Vagina (tissue), 2 donors: ENCODE measurements at regions not wholly inside any gene's neighbourhood (a gene's known extent, or its start where the extent isn't known, plus 50 kb on each side); places are given as distances from the start of the nearest gene placed in this dataset.

Source experiments
- POLR2A ChIP-seq, 2 donors: fragments of 450-650 bp; IDR thresholded peaks; one replicate each; pipeline ENCODE4 v1.6.1; 2017; ENCODE audit warnings: antibody characterized with exemption in 2 of 2, mild to moderate bottlenecking in 2 of 2, moderate library complexity in 2 of 2
- POLR2AphosphoS5 ChIP-seq, 2 donors: sonication (generic); formaldehyde crosslinking; IDR thresholded peaks; one replicate each; pipeline ENCODE4 v1.9.0; 2017; ENCODE audit warnings: antibody characterized with exemption in 2 of 2, mild to moderate bottlenecking in 2 of 2, low read depth in 1 of 2; ENCODE audit not compliant: insufficient read depth in 1 of 2
- TF ChIP-seq, protein P1 (sequence below), 3 experiments: fragments of 450-650 bp in 2 of 3; fragments of 200-600 bp in 1 of 3; sonication (generic) in 1 of 3; IDR thresholded peaks; one replicate each; pipeline ENCODE4 v1.5.1; 2017 to 2019; ENCODE audit warnings: antibody characterized with exemption in 3 of 3, mild to moderate bottlenecking in 2 of 3, moderate library complexity in 2 of 3

DNA sequence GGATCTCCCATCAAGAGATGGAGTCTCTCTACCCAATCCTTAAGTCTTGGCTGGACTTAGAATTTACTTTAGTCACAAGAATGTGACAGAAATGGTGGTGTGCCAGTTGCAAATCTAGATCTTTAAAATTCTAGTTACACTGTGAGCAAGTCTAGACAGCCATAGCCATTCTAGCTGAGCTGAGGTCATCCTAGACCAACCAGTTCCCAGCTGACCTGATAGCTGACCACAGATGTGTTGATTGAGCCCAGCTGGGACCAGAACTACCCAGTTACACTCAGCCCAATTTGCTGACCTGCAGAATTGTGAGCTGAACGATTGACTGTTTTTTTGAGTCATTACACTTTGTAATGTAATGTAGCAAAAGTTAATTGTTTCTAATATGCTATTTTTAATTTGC is 251.8 kb downstream of the ADGRL2 start:
- TF ChIP-seq, protein P1, sequence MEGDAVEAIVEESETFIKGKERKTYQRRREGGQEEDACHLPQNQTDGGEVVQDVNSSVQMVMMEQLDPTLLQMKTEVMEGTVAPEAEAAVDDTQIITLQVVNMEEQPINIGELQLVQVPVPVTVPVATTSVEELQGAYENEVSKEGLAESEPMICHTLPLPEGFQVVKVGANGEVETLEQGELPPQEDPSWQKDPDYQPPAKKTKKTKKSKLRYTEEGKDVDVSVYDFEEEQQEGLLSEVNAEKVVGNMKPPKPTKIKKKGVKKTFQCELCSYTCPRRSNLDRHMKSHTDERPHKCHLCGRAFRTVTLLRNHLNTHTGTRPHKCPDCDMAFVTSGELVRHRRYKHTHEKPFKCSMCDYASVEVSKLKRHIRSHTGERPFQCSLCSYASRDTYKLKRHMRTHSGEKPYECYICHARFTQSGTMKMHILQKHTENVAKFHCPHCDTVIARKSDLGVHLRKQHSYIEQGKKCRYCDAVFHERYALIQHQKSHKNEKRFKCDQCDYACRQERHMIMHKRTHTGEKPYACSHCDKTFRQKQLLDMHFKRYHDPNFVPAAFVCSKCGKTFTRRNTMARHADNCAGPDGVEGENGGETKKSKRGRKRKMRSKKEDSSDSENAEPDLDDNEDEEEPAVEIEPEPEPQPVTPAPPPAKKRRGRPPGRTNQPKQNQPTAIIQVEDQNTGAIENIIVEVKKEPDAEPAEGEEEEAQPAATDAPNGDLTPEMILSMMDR (IDR thresholded peaks at IDR 0.05): no peak
- TF ChIP-seq POLR2AphosphoS5 (IDR thresholded peaks at IDR 0.05; ENCODE audit: insufficient read depth in 1 of 2, low read depth in 1 of 2) (no peak), POLR2A (IDR thresholded peaks at IDR 0.05) (no peak)
